ENCODE measurements at regions not wholly inside any gene's neighbourhood (a gene's known extent, or its start where the extent isn't known, plus 50 kb on each side); places are given as distances from the start of the nearest gene placed in this dataset.

DNA sequence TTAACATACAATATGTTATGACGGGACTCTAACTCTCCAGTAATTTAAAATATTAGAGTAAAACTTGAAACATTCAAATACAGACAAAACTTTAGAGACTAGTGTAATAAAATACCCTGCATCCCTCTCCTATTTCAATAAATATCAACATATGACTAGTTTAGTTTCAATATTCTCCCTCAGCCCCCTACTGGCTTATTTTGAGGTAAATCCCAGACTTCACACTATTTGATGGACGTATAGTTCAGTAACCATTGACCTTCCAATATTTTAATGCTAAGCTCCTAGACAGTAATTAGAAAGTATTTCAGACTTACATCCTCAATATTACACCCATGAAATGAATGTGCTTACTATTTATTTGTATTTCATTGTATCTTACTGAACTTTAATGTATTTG lies 180.7 kb upstream of the STARD13 start:
- TF ChIP-seq POLR2A (IDR thresholded peaks at IDR 0.05; ENCODE audit: low read length) (no peak), GATA1 (IDR thresholded peaks at IDR 0.05; ENCODE audit: low read depth, low read length) (no peak)
